B cell (primary cell): ENCODE measurements at regions not wholly inside any gene's neighbourhood (a gene's known extent, or its start where the extent isn't known, plus 50 kb on each side); places are given as distances from the start of the nearest gene placed in this dataset.

ENCODE experiments used
- CTCF ChIP-seq: fragments of 200-600 bp; IDR thresholded peaks from one replicate; pipeline ENCODE4 v1.8.0; 2022; ENCODE audit warnings: antibody characterized with exemption, mild to moderate bottlenecking
- EZH2 ChIP-seq: IDR thresholded peaks from 2 replicates; pipeline ENCODE4 v1.6.1; 2012; ENCODE audit warnings: borderline replicate concordance, low read depth, mild to moderate bottlenecking, moderate library complexity, low read length; ENCODE audit not compliant: insufficient read depth, poor library complexity, severe bottlenecking

- TF ChIP-seq CTCF (no peak), EZH2 (no peak)
Observed at GRCh38 chr3:64351713-64352638, 126.7 kb upstream of the PRICKLE2 start.
